Epithelial cell of esophagus (primary cell): ENCODE measurements at regions not wholly inside any gene's neighbourhood (a gene's known extent, or its start where the extent isn't known, plus 50 kb on each side); places are given as distances from the start of the nearest gene placed in this dataset.
A peak's percentile ranks its signal among the peaks of the same experiment; 100 is the strongest.

Source experiments
- DNase-seq: peaks from one replicate; pipeline ENCODE4 v3.0.0; 2010; ENCODE audit warnings: low read depth
- H3K4me3 ChIP-seq: 2 replicates; pipeline ENCODE4 v1.5.1; 2011; ENCODE audit warnings: mild to moderate bottlenecking, low read length, control low read depth
- CTCF ChIP-seq: IDR thresholded peaks from 2 replicates; pipeline ENCODE4 v1.5.1; 2011; ENCODE audit warnings: low read depth, mild to moderate bottlenecking, low read length, control low read depth, inconsistent platforms; ENCODE audit not compliant: insufficient read depth; ENCODE audit errors: missing control alignments

GRCh38 chr14:98685725-98686124, 586.3 kb downstream of the BCL11B start:
- H3K4me3 ChIP-seq = no peak overlapping the region
- no peak for DNase-seq
- TF ChIP-seq CTCF = no peak

GRCh38 chr14:98688446-98688845, 583.6 kb downstream of the BCL11B start:
- TF ChIP-seq CTCF = no peak
- no peak overlapping the region for H3K4me3 ChIP-seq
- DNase-seq = no peak

- no peak for DNase-seq
- no peak for TF ChIP-seq CTCF
- H3K4me3 ChIP-seq = no peak overlapping the region
Observed at GRCh38 chr14:98689951-98690350, 582.0 kb downstream of the BCL11B start.

GRCh38 chr14:98692832-98693231, 579.2 kb downstream of the BCL11B start:
- H3K4me3 ChIP-seq = no peak overlapping the region
- DNase-seq = peak; percentile 57
- TF ChIP-seq CTCF = no peak

- DNase-seq = peak; percentile 6
- TF ChIP-seq CTCF = no peak
Observed at GRCh38 chr14:98694541-98694940, 577.5 kb downstream of the BCL11B start.

GRCh38 chr14:98695809-98696208, 576.2 kb downstream of the BCL11B start:
- no peak for DNase-seq
- no peak for TF ChIP-seq CTCF
- H3K4me3 ChIP-seq = no peak overlapping the region

More at GRCh38 chr14:98694541-98694940, 577.5 kb downstream of the BCL11B start:
- no peak overlapping the region for H3K4me3 ChIP-seq

GRCh38 chr14:98698341-98698740, 573.7 kb downstream of the BCL11B start:
- no peak for TF ChIP-seq CTCF
- H3K4me3 ChIP-seq = no peak overlapping the region
- DNase-seq = no peak
